ENCODE measurements at regions not wholly inside any gene's neighbourhood (a gene's known extent, or its start where the extent isn't known, plus 50 kb on each side); places are given as distances from the start of the nearest gene placed in this dataset.

DNA sequence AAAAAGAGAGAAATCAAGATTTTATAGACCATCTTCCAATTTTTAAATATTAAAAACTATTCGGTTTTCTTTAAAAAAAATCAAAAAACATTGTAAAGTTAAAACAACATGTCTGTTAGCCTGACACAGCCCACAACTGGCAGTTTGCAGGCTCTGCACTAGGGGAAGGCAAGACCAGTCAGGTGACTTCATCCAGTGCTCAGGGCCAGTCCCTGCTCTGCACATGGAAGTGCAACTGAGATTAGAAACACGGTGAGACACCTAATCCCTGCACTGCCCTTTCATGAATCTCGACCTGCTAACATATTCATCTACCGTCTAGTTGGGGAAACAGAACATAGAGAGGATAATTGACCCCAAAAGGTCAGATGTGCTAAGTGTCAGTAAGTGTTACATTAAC lies 135.2 kb downstream of the BARD1 start:
- Histone ChIP-seq H3K27me3 (replicated peaks; ENCODE audit: control insufficient read depth, insufficient read depth, low read length) (no peaks in the 10 kb centered on the region), H3K36me3 (ENCODE audit: control insufficient read depth, insufficient read depth, low read length, severe bottlenecking) (no peaks in the 10 kb centered on the region), H3K9ac (ENCODE audit: low read length) (no peak overlapping the region), H3K4me3 (ENCODE audit: low read length) (no peak overlapping the region), H3K4me1 (ENCODE audit: control insufficient read depth, insufficient read depth, low read length) (no peaks in the 10 kb centered on the region), H3K9me3 (ENCODE audit: control insufficient read depth, low read length) (no peaks in the 10 kb centered on the region)
- no peak for DNase-seq (ENCODE audit: low read depth)

DNA sequence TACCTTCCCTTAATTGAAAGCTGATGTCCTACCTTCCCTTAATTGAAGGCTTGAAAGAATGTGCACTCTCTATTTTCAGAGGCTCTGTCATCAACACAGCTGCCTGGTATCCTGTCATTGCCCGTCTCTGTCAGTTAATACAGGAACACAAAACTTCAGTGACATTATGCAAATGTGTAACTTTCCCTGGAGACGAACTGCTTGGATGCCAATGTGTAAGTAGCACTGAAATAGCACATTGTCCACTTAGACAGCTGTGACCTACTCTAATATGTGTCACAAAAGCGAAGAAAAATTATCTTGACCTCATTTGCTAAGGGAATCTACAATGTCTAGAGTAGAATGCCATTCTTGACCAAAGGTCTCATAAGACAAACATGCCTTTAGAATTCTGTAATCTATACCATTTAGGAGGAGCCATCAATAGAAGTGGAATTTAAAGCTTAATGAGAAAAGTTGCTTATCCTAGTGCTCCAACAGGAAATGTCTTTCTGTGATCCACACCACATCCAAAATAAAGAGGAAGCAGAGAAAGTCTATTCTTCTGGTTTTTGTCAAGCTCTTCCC lies 138.1 kb downstream of the BARD1 start:
- Histone ChIP-seq H3K9ac (ENCODE audit: low read length) (no peak overlapping the region), H3K4me3 (ENCODE audit: low read length) (no peak overlapping the region), H3K27me3 (replicated peaks; ENCODE audit: control insufficient read depth, insufficient read depth, low read length) (no peaks in the 10 kb centered on the region), H3K36me3 (ENCODE audit: control insufficient read depth, insufficient read depth, low read length, severe bottlenecking) (no peaks in the 10 kb centered on the region), H3K9me3 (ENCODE audit: control insufficient read depth, low read length) (peaks cover 4% of the 10 kb centered on the region), H3K4me1 (ENCODE audit: control insufficient read depth, insufficient read depth, low read length) (no peaks in the 10 kb centered on the region)
- peak; percentile 19 for DNase-seq (ENCODE audit: low read depth)

DNA sequence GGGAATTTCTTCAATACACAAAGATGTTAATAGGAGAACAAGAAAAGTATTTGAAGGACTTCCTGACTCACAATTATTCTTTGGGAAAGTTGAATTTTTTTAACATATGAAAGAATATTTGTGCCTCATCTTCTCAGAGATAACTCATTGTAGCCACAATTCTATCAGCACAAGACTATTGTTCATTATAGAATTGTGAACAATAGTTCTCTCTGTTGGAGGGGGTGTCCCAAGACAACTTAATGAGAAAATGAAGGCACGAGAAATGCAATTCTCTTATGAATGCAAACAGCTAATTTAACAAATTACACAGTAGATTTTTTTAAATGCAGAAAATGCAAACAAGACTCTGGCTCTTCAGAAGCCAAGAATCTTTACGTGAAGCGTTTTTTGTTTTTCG lies 157.0 kb downstream of the BARD1 start:
- H3K9me3 ChIP-seq (ENCODE audit: control insufficient read depth, low read length): peaks cover 11% of the 10 kb centered on the region
- no peak overlapping the region for H3K4me3 ChIP-seq (ENCODE audit: low read length)

DNA sequence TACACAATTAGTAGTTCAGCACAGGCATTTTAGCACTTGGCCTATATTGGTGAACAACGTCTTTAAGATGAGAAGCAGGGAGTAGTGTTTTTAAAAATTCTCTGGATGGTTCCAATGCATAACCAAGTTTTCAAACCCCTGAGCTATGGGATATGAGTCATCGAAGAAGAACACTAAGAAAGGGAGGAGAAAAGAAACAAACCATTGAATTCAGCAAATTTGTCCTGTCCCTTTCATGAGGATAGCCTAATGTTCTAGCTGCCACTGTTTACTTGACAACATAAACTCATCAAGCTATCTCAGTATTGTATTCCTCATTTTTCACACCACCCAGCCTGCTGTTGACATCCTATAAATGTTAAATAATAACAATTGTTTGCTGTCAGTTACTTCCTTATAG lies 158.0 kb downstream of the BARD1 start:
- peak; percentile 56 for DNase-seq (ENCODE audit: low read depth)
- H3K9ac ChIP-seq (ENCODE audit: low read length): no peak overlapping the region
- peaks cover under 1% of the 10 kb centered on the region for H3K9me3 ChIP-seq (ENCODE audit: control insufficient read depth, low read length)
- H3K4me3 ChIP-seq (ENCODE audit: low read length): no peak overlapping the region
- H3K4me1 ChIP-seq (ENCODE audit: control insufficient read depth, insufficient read depth, low read length): peaks cover 16% of the 10 kb centered on the region
- no peaks in the 10 kb centered on the region for H3K27me3 ChIP-seq (replicated peaks; ENCODE audit: control insufficient read depth, insufficient read depth, low read length)
- H3K36me3 ChIP-seq (ENCODE audit: control insufficient read depth, insufficient read depth, low read length, severe bottlenecking): no peaks in the 10 kb centered on the region

More for the DNA sequence above, 157.0 kb downstream of the BARD1 start:
- no peaks in the 10 kb centered on the region for H3K27me3 ChIP-seq (replicated peaks; ENCODE audit: control insufficient read depth, insufficient read depth, low read length)
- DNase-seq (ENCODE audit: low read depth): no peak
- peaks cover 16% of the 10 kb centered on the region for H3K4me1 ChIP-seq (ENCODE audit: control insufficient read depth, insufficient read depth, low read length)
- H3K9ac ChIP-seq (ENCODE audit: low read length): no peak overlapping the region
- H3K36me3 ChIP-seq (ENCODE audit: control insufficient read depth, insufficient read depth, low read length, severe bottlenecking): no peaks in the 10 kb centered on the region

DNA sequence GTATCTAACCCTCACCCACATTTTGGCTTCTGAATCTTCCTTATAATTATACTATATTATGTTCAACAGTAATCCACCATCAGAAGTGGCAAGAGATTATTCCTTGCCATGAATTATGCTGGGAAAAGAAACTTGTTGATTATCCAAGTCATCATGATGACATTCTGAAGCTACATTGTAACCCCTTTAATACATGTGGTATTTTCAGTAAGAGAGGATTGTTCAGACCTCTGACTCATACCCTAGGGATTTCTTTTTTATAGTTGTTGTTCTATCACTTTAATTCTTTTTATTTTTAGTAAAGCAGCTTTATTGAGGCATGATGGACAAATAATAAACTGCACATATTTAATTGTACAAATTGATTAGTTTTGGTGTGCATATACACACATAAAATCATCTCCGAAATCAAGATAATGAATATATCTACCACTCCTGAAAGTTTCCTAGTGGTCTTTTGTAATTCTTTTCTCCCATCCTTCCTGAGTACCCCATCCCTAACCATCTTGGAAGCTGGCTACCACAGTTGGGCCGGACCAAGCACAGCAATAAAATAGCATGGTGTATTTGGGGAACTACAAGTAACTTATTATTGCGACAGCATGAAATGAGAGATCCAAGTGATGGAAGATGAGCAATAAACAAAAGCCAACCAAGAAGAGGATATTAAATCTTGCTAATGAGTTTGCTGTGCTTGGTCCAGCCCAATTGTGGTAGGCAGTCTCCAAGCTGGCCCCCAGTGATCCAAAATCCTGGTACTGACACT lies 159.9 kb downstream of the BARD1 start:
- Histone ChIP-seq H3K4me1 (ENCODE audit: control insufficient read depth, insufficient read depth, low read length) (peaks cover 16% of the 10 kb centered on the region), H3K9me3 (ENCODE audit: control insufficient read depth, low read length) (no peaks in the 10 kb centered on the region), H3K36me3 (ENCODE audit: control insufficient read depth, insufficient read depth, low read length, severe bottlenecking) (no peaks in the 10 kb centered on the region), H3K4me3 (ENCODE audit: low read length) (no peak overlapping the region), H3K9ac (ENCODE audit: low read length) (no peak overlapping the region), H3K27me3 (replicated peaks; ENCODE audit: control insufficient read depth, insufficient read depth, low read length) (no peaks in the 10 kb centered on the region)
- peak; percentile 65 for DNase-seq (ENCODE audit: low read depth)

DNA sequence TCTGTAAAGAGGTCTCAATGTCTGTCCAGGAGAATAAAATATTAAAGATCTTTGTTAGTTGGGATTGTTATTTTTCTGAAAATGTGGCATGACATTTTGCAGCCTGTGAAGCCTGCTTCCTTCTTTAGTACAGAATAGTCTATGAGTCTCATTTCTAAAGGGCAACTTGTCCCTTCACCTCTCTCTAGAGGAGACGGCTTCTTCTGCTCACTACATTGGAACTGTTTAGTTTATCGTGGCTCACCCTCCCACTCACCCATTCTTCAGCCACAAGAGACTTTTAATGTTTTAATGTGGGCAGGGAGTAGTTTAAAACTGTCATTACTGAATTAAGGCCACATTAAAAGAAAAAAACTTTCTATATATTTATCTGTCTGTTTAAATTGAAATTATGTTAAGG lies 161.0 kb downstream of the BARD1 start:
- Histone ChIP-seq H3K4me1 (ENCODE audit: control insufficient read depth, insufficient read depth, low read length) (peaks cover 16% of the 10 kb centered on the region), H3K27me3 (replicated peaks; ENCODE audit: control insufficient read depth, insufficient read depth, low read length) (no peaks in the 10 kb centered on the region), H3K9me3 (ENCODE audit: control insufficient read depth, low read length) (no peaks in the 10 kb centered on the region), H3K36me3 (ENCODE audit: control insufficient read depth, insufficient read depth, low read length, severe bottlenecking) (no peaks in the 10 kb centered on the region), H3K4me3 (ENCODE audit: low read length) (no peak overlapping the region), H3K9ac (ENCODE audit: low read length) (no peak overlapping the region)
- DNase-seq (ENCODE audit: low read depth): no peak

DNA sequence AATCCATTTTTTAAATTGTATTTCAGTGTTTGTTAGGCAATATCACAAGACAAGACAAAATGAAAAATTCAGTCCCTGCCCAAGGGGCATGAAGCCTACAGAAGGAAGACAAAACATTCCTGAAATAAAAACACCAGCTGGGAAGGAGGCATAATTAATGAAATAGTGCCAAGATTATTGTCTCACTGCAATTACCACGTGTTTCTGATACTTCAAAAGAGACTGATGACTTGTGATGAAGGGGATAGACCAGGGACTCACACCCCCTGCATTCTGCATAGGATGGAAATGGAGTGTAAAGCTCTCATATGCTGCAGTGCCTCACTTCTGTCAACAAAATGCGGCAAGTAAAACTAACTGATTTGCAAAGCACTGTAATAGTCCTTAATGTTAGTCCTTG lies 178.1 kb downstream of the BARD1 start:
- Histone ChIP-seq H3K4me1 (ENCODE audit: control insufficient read depth, insufficient read depth, low read length) (no peaks in the 10 kb centered on the region), H3K27me3 (replicated peaks; ENCODE audit: control insufficient read depth, insufficient read depth, low read length) (no peaks in the 10 kb centered on the region), H3K4me3 (ENCODE audit: low read length) (no peak overlapping the region), H3K9me3 (ENCODE audit: control insufficient read depth, low read length) (no peaks in the 10 kb centered on the region), H3K36me3 (ENCODE audit: control insufficient read depth, insufficient read depth, low read length, severe bottlenecking) (no peaks in the 10 kb centered on the region), H3K9ac (ENCODE audit: low read length) (no peak overlapping the region)
- DNase-seq (ENCODE audit: low read depth): no peak

DNA sequence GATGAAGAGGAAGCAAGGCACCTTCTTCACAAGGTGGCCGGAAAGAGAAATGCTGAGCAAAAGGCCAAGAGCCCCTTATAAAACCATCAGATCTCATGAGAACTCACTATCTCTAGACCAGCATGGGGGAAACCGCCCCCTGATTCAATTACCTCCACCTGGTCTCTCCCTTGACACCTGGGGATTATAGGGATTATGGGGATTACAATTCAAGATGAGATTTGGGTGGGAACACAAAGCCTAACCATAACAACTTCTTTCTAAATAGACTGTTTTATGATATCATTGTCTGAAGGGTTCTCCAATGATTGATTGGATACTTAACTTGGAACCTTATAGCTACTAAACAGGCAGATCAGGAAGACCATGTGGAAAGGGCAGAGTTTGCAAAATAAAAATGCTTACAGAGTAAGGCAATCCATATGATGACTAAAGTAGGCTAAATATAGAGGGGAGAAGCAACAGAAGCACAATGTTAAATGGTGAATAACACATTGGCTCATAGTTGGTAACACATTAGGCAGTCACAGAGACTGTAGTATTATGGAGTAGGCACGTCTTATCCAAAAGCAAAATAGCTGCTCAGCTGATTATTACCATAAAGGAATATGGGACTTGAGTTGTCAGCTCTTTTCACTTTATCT lies 179.0 kb downstream of the BARD1 start:
- Histone ChIP-seq H3K9me3 (ENCODE audit: control insufficient read depth, low read length) (no peaks in the 10 kb centered on the region), H3K4me1 (ENCODE audit: control insufficient read depth, insufficient read depth, low read length) (no peaks in the 10 kb centered on the region), H3K4me3 (ENCODE audit: low read length) (no peak overlapping the region), H3K36me3 (ENCODE audit: control insufficient read depth, insufficient read depth, low read length, severe bottlenecking) (no peaks in the 10 kb centered on the region), H3K27me3 (replicated peaks; ENCODE audit: control insufficient read depth, insufficient read depth, low read length) (no peaks in the 10 kb centered on the region), H3K9ac (ENCODE audit: low read length) (no peak overlapping the region)
- peak; percentile 31 for DNase-seq (ENCODE audit: low read depth)

DNA sequence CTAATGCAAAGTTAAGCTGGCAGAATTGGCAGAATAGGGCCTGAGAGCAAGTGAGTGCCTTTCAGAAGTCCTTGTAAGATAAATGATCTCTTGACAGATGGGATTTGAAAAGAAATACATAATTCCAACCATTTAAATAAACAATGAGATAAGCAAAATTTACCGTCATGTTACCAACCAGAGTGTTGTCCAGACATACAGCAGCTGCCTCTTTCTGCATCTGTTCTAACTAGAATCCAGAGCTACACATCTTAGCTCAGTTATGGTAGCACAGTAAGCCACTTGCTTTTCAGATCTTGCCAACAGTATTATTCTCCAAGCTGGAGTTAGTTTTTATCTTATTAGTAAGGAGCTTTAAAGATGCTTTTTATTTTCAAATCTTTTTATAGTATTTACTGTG lies 179.6 kb downstream of the BARD1 start:
- DNase-seq (ENCODE audit: low read depth): no peak
- Histone ChIP-seq H3K9me3 (ENCODE audit: control insufficient read depth, low read length) (no peaks in the 10 kb centered on the region), H3K27me3 (replicated peaks; ENCODE audit: control insufficient read depth, insufficient read depth, low read length) (no peaks in the 10 kb centered on the region), H3K4me1 (ENCODE audit: control insufficient read depth, insufficient read depth, low read length) (no peaks in the 10 kb centered on the region), H3K36me3 (ENCODE audit: control insufficient read depth, insufficient read depth, low read length, severe bottlenecking) (no peaks in the 10 kb centered on the region), H3K4me3 (ENCODE audit: low read length) (no peak overlapping the region), H3K9ac (ENCODE audit: low read length) (no peak overlapping the region)

Measured in adipocyte (in vitro differentiated cells).